BLaER1 (cell line): ENCODE measurements at regions not wholly inside any gene's neighbourhood (a gene's known extent, or its start where the extent isn't known, plus 50 kb on each side); places are given as distances from the start of the nearest gene placed in this dataset.

ENCODE experiments used
- H3K27ac ChIP-seq: shearing (Covaris generic); formaldehyde crosslinking; 2 replicates; pipeline ENCODE4 v1.8.1; 2022
- H3K27me3 ChIP-seq: shearing (Covaris generic); formaldehyde crosslinking; 2 replicates; pipeline ENCODE4 v1.8.1; 2022
- H3K36me3 ChIP-seq: shearing (Covaris generic); formaldehyde crosslinking; 2 replicates; pipeline ENCODE4 v1.8.1; 2022
- H3K4me1 ChIP-seq: shearing (Covaris generic); formaldehyde crosslinking; 2 replicates; pipeline ENCODE4 v1.8.1; 2022
- H3K4me2 ChIP-seq: shearing (Covaris generic); formaldehyde crosslinking; 2 replicates; pipeline ENCODE4 v1.8.1; 2022
- H3K4me3 ChIP-seq: shearing (Covaris generic); formaldehyde crosslinking; 2 replicates; pipeline ENCODE4 v1.8.1; 2022
- H3K9ac ChIP-seq: shearing (Covaris generic); formaldehyde crosslinking; 2 replicates; pipeline ENCODE4 v1.8.1; 2022
- H3K9me3 ChIP-seq: shearing (Covaris generic); formaldehyde crosslinking; 2 replicates; pipeline ENCODE4 v1.8.1; 2022
- H4K20me1 ChIP-seq: shearing (Covaris generic); formaldehyde crosslinking; 2 replicates; pipeline ENCODE4 v1.8.1; 2022
- Cebpa-rat ChIP-seq: shearing (Covaris generic); IDR thresholded peaks from 2 replicates; pipeline ENCODE4 v1.8.1; 2022

DNA sequence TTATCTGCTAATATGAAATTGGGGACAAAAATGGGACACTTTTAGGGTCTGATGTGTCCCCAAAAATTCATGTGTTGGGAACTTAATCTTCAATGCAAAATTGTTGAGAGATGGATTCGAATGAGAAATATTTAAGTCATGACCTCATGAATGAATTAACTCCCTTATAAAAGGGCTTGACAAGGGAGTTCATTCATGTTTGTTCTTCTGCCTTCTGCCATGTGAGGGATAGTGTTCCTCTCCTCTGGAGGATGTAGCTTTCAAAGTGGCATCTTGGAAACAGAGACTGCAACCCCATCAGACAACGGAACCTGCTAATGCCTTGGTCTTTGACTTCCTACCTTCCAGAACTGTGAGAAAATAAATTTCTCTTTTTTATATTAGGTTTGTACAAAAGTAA is 89.2 kb upstream of the LINC00305 start:
- no peaks in the 10 kb centered on the region for H3K27me3 ChIP-seq
- peaks cover 15% of the 10 kb centered on the region; the same call in 1 of the 2 replicates for H3K4me1 ChIP-seq
- H3K9me3 ChIP-seq: no peaks in the 10 kb centered on the region

DNA sequence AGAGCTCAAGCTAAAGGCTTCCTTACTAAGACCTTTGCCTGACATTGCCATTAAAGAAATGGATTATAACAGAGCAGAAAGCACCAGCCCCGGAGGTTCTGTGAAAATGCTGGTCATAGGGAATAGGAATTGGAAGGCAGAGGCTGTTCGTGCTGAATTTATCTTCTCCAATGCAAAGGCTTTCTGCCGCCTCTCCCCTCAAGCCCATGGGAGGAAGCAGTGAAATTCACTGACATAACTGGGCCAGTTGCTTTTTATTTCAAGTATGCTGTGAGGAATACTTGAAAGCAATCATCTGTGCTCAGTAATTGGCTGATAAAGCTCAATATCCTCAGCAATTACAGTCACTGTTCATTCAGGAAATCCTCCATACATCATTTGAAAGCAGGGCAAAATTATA is 85.4 kb upstream of the LINC00305 start:
- no peak overlapping the region for H3K9ac ChIP-seq
- H3K27ac ChIP-seq: no peak overlapping the region
- H3K27me3 ChIP-seq: no peaks in the 10 kb centered on the region
- H3K4me1 ChIP-seq: peaks cover 15% of the 10 kb centered on the region; the same call in 1 of the 2 replicates
- no peaks in the 10 kb centered on the region for H4K20me1 ChIP-seq
- H3K9me3 ChIP-seq: peaks cover 5% of the 10 kb centered on the region
- no peak overlapping the region for H3K4me3 ChIP-seq
- TF ChIP-seq Cebpa-rat: no peak
- H3K4me2 ChIP-seq: no peak overlapping the region
- H3K36me3 ChIP-seq: no peaks in the 10 kb centered on the region

More for the DNA sequence above, 89.2 kb upstream of the LINC00305 start:
- no peak overlapping the region for H3K9ac ChIP-seq
- no peak overlapping the region for H3K4me2 ChIP-seq
- no peaks in the 10 kb centered on the region for H3K36me3 ChIP-seq
- H4K20me1 ChIP-seq: no peaks in the 10 kb centered on the region
- H3K27ac ChIP-seq: no peak overlapping the region
- no peak overlapping the region for H3K4me3 ChIP-seq
- TF ChIP-seq Cebpa-rat: no peak

DNA sequence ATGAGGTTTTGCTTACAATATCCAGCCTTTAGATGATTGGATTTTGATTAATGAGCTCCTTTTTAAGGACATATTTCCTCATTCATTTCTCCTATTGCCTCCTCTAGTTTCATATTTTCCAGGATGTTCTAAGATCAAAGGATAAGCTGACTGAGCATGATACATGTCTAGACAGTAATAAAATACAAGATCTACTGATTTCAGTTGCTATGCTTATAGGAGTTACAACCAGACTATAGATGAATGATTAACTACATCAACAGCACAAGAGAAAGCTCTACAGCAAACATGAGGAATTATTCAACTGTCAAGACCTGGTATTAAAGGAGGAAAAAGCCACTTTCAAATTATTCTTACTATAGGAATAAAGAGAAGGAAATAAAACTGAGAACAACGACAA is 85.0 kb upstream of the LINC00305 start:
- no peak overlapping the region for H3K4me3 ChIP-seq
- H3K9ac ChIP-seq: no peak overlapping the region
- peaks cover 5% of the 10 kb centered on the region for H3K9me3 ChIP-seq
- TF ChIP-seq Cebpa-rat: no peak
- H3K27ac ChIP-seq: no peak overlapping the region
- H3K4me1 ChIP-seq: peaks cover 15% of the 10 kb centered on the region; the same call in 1 of the 2 replicates
- no peaks in the 10 kb centered on the region for H4K20me1 ChIP-seq
- no peak overlapping the region for H3K4me2 ChIP-seq
- no peaks in the 10 kb centered on the region for H3K36me3 ChIP-seq
- H3K27me3 ChIP-seq: no peaks in the 10 kb centered on the region

- Histone ChIP-seq H3K9ac (no peak overlapping the region), H3K27ac (no peak overlapping the region), H4K20me1 (no peaks in the 10 kb centered on the region)
Observed at GRCh38 chr18:64220941-64221340, 72.1 kb upstream of the LINC00305 start.

DNA sequence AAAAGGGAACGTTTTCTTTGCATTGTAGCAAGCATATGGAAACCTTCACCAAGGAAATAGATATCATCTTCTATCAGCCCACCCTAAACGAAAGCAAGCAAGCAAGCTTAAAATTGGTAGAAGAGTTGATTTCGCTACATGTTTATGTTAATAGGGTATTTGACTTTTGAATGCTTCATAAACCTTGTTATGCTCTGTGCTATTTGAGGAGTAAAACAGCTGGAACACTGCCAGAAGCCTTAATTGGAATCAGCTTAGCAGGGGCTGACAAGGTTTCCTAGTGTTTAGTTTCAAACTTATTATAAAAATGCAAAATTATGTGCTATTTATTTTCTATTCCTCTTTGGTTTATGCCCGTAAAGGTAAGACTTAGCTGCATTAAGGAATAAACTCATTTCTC is 70.6 kb upstream of the LINC00305 start:
- H4K20me1 ChIP-seq: no peaks in the 10 kb centered on the region
- no peak overlapping the region for H3K9ac ChIP-seq
- no peaks in the 10 kb centered on the region for H3K4me1 ChIP-seq
- TF ChIP-seq Cebpa-rat: no peak
- H3K9me3 ChIP-seq: no peaks in the 10 kb centered on the region
- H3K27ac ChIP-seq: no peak overlapping the region
- H3K27me3 ChIP-seq: no peaks in the 10 kb centered on the region
- H3K36me3 ChIP-seq: no peaks in the 10 kb centered on the region
- H3K4me2 ChIP-seq: no peak overlapping the region
- H3K4me3 ChIP-seq: no peak overlapping the region

More at GRCh38 chr18:64220941-64221340, 72.1 kb upstream of the LINC00305 start:
- no peaks in the 10 kb centered on the region for H3K36me3 ChIP-seq
- TF ChIP-seq Cebpa-rat: no peak
- no peak overlapping the region for H3K4me2 ChIP-seq
- H3K9me3 ChIP-seq: no peaks in the 10 kb centered on the region
- no peak overlapping the region for H3K4me3 ChIP-seq
- H3K4me1 ChIP-seq: no peaks in the 10 kb centered on the region
- H3K27me3 ChIP-seq: no peaks in the 10 kb centered on the region

GRCh38 chr18:64210401-64210949 is 61.6 kb upstream of the LINC00305 start:
- no peaks in the 10 kb centered on the region for H3K27me3 ChIP-seq
- H3K4me1 ChIP-seq: peaks cover 21% of the 10 kb centered on the region
- H3K9ac ChIP-seq: no peak overlapping the region
- no peaks in the 10 kb centered on the region for H3K36me3 ChIP-seq
- no peaks in the 10 kb centered on the region for H3K9me3 ChIP-seq
- no peak overlapping the region for H3K4me3 ChIP-seq
- no peak overlapping the region for H3K4me2 ChIP-seq
- no peaks in the 10 kb centered on the region for H4K20me1 ChIP-seq
- no peak overlapping the region for H3K27ac ChIP-seq
- no peak for TF ChIP-seq Cebpa-rat

GRCh38 chr18:64208516-64208915 is 59.6 kb upstream of the LINC00305 start:
- no peak overlapping the region for H3K9ac ChIP-seq
- no peak overlapping the region for H3K27ac ChIP-seq
- H3K36me3 ChIP-seq: no peaks in the 10 kb centered on the region
- peak overlapping the region; percentile 58; the same call in 1 of the 2 replicates for H3K4me2 ChIP-seq
- H3K4me1 ChIP-seq: peaks cover 21% of the 10 kb centered on the region
- no peaks in the 10 kb centered on the region for H3K27me3 ChIP-seq
- no peaks in the 10 kb centered on the region for H3K9me3 ChIP-seq
- no peak for TF ChIP-seq Cebpa-rat
- H4K20me1 ChIP-seq: no peaks in the 10 kb centered on the region
- H3K4me3 ChIP-seq: no peak overlapping the region

DNA sequence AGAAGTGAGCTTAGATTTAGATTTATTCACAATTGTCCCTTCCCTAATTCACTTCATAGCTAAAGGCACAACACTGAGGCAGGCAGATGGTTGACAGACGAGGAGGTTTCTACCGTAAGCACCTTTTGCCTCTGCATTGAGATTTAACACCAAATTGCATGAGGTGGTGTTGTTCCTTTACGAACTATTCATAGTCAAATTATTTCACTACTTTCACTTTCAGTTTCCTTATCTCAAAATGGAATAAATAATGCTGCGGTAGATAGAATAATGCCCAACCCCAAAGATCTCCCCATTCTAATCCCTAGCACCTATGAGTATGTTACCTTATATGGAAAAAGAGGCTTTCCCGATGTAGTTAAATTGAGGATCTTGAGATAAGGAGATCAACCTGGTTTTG is 58.9 kb upstream of the LINC00305 start:
- Histone ChIP-seq H3K4me2 (peak overlapping the region; percentile 58), H3K9ac (no peak overlapping the region), H3K4me3 (no peak overlapping the region), H3K4me1 (peaks cover 21% of the 10 kb centered on the region), H3K9me3 (no peaks in the 10 kb centered on the region), H4K20me1 (no peaks in the 10 kb centered on the region), H3K27ac (peak overlapping the region; percentile 56), H3K36me3 (no peaks in the 10 kb centered on the region), H3K27me3 (no peaks in the 10 kb centered on the region)
- no peak for TF ChIP-seq Cebpa-rat

DNA sequence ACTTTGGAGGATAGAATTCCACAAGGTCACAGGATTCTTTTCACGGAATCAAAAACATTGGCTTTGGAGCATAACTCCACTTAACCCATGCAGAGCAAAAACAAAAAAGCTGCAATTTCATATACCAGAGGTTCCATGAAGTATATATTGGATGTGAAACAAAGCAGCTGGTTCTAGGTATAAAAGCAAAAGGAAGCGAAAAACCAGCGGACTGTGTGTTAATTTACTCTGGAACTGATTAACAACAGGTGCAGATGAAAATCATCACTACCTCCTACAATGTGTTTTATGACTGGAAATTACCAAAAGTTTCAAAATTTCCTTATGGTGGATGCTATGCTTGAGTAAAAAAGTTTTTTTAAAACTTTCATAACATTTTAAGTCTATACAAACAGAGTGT is 54.4 kb upstream of the LINC00305 start:
- Histone ChIP-seq H3K27me3 (no peaks in the 10 kb centered on the region), H3K36me3 (no peaks in the 10 kb centered on the region), H4K20me1 (no peaks in the 10 kb centered on the region), H3K4me3 (no peak overlapping the region), H3K9me3 (no peaks in the 10 kb centered on the region), H3K4me1 (peaks cover 11% of the 10 kb centered on the region), H3K9ac (no peak overlapping the region), H3K4me2 (no peak overlapping the region), H3K27ac (no peak overlapping the region)
- TF ChIP-seq Cebpa-rat: no peak

- Histone ChIP-seq H3K9me3 (no peaks in the 10 kb centered on the region), H3K4me2 (no peak overlapping the region), H3K4me3 (no peak overlapping the region), H3K36me3 (no peaks in the 10 kb centered on the region), H3K4me1 (peaks cover 7% of the 10 kb centered on the region), H3K27ac (no peak overlapping the region), H3K27me3 (no peaks in the 10 kb centered on the region), H4K20me1 (no peaks in the 10 kb centered on the region), H3K9ac (no peak overlapping the region)
- TF ChIP-seq Cebpa-rat: no peak
Observed at GRCh38 chr18:64202863-64203262, 54.0 kb upstream of the LINC00305 start.

GRCh38 chr18:64202210-64202836 is 53.4 kb upstream of the LINC00305 start:
- no peaks in the 10 kb centered on the region for H4K20me1 ChIP-seq
- no peaks in the 10 kb centered on the region for H3K9me3 ChIP-seq
- H3K4me2 ChIP-seq: no peak overlapping the region
- no peak overlapping the region for H3K27ac ChIP-seq
- no peaks in the 10 kb centered on the region for H3K36me3 ChIP-seq
- no peak overlapping the region for H3K4me3 ChIP-seq
- H3K4me1 ChIP-seq: peaks cover 1% of the 10 kb centered on the region
- H3K27me3 ChIP-seq: no peaks in the 10 kb centered on the region
- TF ChIP-seq Cebpa-rat: no peak
- H3K9ac ChIP-seq: no peak overlapping the region
